Sigmoid colon (tissue), 6 donors: ENCODE measurements at regions not wholly inside any gene's neighbourhood (a gene's known extent, or its start where the extent isn't known, plus 50 kb on each side); places are given as distances from the start of the nearest gene placed in this dataset.
"Not testable (repeated sequence)": the region's sequence is repeated elsewhere in the genome, so short reads cannot be mapped to it uniquely, and the experiment has no call there.

Source experiments
- DNase-seq: peaks from one replicate; pipeline ENCODE4 v3.0.0-alpha.2; 2019
- H3K27ac ChIP-seq, 4 donors: fragments of 200-600 bp; sonication (generic); one replicate each; pipeline ENCODE4 v1.5.1; 2016 to 2019; ENCODE audit warnings: mild to moderate bottlenecking in 1 of 4
- H3K27me3 ChIP-seq, 3 donors: fragments of 200-600 bp; sonication (generic); one replicate each; pipeline ENCODE4 v1.5.1; 2019; ENCODE audit warnings: mild to moderate bottlenecking in 1 of 3
- H3K36me3 ChIP-seq, 4 donors: fragments of 200-600 bp; sonication (generic); one replicate each; pipeline ENCODE4 v1.5.1; 2016 to 2019
- H3K4me1 ChIP-seq, 4 donors: fragments of 200-600 bp; sonication (generic); one replicate each; pipeline ENCODE4 v1.5.1; 2017 to 2019
- H3K4me3 ChIP-seq, 4 donors: fragments of 200-600 bp; sonication (generic); one replicate each; pipeline ENCODE4 v1.5.1; 2017 to 2019; ENCODE audit warnings: mild to moderate bottlenecking in 2 of 4, moderate library complexity in 1 of 4
- H3K9me3 ChIP-seq, 4 donors: fragments of 200-600 bp in 3 of 4; sonication (generic) in 3 of 4; one replicate each; pipeline versions ENCODE4 v1.5.1 to v1.6.1; 2013 to 2019
- EP300 ChIP-seq, 4 donors: sonication (generic); formaldehyde crosslinking; IDR thresholded peaks; one replicate each; pipeline ENCODE4 v1.6.1; 2017; ENCODE audit warnings: antibody characterized with exemption in 4 of 4
- POLR2A ChIP-seq, 2 donors: fragments of 450-650 bp; IDR thresholded peaks; one replicate each; pipeline ENCODE4 v1.6.1; 2016; ENCODE audit warnings: antibody characterized with exemption in 2 of 2, mild to moderate bottlenecking in 2 of 2, moderate library complexity in 2 of 2
- POLR2AphosphoS5 ChIP-seq, 4 donors: sonication (generic); formaldehyde crosslinking; IDR thresholded peaks; one replicate each; pipeline ENCODE4 v1.6.1; 2017; ENCODE audit warnings: antibody characterized with exemption in 4 of 4
- WGBS, 2 donors: extraction: QIAGEN DNeasy Blood & Tissue Kit; methylation state at CpG; one replicate each; pipeline ENCODE4 v1.1.7; 2013; 5-methylcytosine and 5-hydroxymethylcytosine counted together
- intact Hi-C: fragments of 100-400 bp; cut with DNase I; formaldehyde crosslinking; loops from one replicate; pipeline ENCODE4 v1.15.1; 2023
- TF ChIP-seq, protein P1 (sequence below), 4 experiments: fragments of 450-650 bp in 3 of 4; fragments of 200-600 bp in 1 of 4; IDR thresholded peaks; one replicate each; pipeline ENCODE4 v1.5.1; 2016 to 2019; ENCODE audit warnings: antibody characterized with exemption in 4 of 4, mild to moderate bottlenecking in 3 of 4, moderate library complexity in 2 of 4
- donor health status: healthy with polysubstance abuse.
- donor health status: healthy.

- Histone ChIP-seq H3K9me3 (no peaks in the 10 kb centered on the region), H3K36me3 (no peaks in the 10 kb centered on the region), H3K27ac (no peak overlapping the region), H3K27me3 (no peaks in the 10 kb centered on the region), H3K4me3 (no peak overlapping the region), H3K4me1 (peaks cover 0 to 22% (median 18%) of the 10 kb centered on the region in 4 donors)
- TF ChIP-seq EP300 (IDR thresholded peaks at IDR 0.05) (no peak), POLR2A (IDR thresholded peaks at IDR 0.05) (no peak), POLR2AphosphoS5 (IDR thresholded peaks at IDR 0.05) (no peak)
- TF ChIP-seq, protein P1, sequence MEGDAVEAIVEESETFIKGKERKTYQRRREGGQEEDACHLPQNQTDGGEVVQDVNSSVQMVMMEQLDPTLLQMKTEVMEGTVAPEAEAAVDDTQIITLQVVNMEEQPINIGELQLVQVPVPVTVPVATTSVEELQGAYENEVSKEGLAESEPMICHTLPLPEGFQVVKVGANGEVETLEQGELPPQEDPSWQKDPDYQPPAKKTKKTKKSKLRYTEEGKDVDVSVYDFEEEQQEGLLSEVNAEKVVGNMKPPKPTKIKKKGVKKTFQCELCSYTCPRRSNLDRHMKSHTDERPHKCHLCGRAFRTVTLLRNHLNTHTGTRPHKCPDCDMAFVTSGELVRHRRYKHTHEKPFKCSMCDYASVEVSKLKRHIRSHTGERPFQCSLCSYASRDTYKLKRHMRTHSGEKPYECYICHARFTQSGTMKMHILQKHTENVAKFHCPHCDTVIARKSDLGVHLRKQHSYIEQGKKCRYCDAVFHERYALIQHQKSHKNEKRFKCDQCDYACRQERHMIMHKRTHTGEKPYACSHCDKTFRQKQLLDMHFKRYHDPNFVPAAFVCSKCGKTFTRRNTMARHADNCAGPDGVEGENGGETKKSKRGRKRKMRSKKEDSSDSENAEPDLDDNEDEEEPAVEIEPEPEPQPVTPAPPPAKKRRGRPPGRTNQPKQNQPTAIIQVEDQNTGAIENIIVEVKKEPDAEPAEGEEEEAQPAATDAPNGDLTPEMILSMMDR (IDR thresholded peaks at IDR 0.05) = no peak
- intact Hi-C loops = no loop called here
- no peak for DNase-seq
Observed at GRCh38 chr15:50857763-50858162, 50.7 kb upstream of the AP4E1 start.

DNA sequence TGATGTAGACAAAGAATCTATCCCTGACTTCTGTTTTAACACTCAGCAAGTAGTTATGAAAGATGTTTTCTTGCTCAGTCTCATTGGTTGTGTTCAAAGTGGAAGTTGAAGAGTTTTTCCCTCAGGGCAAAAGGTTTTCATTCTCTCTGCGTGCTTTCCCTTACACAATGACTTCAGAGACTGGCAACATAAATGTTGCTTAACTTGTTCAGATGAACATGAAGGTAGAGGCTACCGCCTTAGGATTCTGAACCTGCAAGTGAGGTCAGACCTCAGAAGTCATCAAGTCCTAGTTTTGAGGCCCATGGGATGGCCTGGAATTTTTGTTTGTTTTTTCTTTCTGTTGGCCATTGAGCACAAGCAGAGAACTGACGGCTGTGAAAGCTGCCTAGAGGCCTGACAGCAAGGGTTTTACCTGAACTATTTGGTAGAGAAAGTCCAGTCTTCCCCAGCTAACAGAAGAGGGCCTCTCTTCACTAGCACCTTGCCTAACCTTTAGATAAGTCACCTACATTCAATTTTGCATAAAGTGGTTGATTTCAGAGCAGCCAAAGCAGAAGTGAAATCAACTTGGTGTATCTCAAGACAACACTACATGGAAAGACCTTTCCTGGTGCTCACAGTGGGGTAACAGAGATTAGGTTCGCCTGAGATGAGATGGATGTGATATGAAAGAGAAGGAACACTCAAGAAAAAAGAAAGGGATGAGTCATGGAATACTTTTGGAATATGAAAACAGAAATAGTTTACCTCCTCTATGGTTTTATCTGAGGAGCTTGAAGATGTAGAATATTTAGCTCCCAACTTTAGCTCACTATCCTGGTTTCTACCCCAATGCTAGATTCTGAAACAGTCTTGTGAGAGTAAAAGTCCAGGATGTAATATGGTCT is 53.6 kb upstream of the AP4E1 start:
- no peaks in the 10 kb centered on the region for H3K9me3 ChIP-seq
- H3K27ac ChIP-seq = no peak overlapping the region
- intact Hi-C loops = no loop called here
- no peak for DNase-seq
- H3K27me3 ChIP-seq = no peaks in the 10 kb centered on the region
- no peak overlapping the region for H3K4me3 ChIP-seq
- H3K4me1 ChIP-seq = peaks cover 0 to 22% (median 18%) of the 10 kb centered on the region in 4 donors
- H3K36me3 ChIP-seq = no peaks in the 10 kb centered on the region
- WGBS, 2 donors = 89 to 90% methylated on average over 4 of the region's 4 CpGs
- TF ChIP-seq, protein P1 (IDR thresholded peaks at IDR 0.05) = no peak
- TF ChIP-seq EP300 (IDR thresholded peaks at IDR 0.05) = no peak
- no peak for TF ChIP-seq POLR2A (IDR thresholded peaks at IDR 0.05)
- TF ChIP-seq POLR2AphosphoS5 (IDR thresholded peaks at IDR 0.05) = no peak

DNA sequence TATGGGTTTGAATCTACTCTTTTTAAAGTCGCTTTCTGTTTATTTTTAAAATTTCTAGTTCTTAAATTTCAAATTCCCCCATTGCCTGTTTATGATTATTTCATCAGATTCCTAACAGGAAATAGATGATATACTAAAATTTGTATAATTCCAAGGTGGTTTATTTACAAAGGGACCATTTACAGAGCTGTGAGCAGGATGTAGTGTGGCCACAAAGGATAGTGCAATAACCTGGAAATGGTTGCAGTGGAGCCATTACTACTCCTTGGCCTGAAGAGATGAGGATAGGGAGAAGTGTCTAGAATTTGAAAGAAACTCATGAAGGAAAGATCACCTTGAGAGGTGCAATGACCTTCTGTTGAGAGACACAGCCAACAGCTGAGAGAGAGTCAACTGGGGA is 58.5 kb upstream of the AP4E1 start:
- DNase-seq = no peak
- 93% methylated on average over 1 of the region's 1 CpG for WGBS, 2 donors
- no peak overlapping the region for H3K4me3 ChIP-seq
- H3K27ac ChIP-seq = no peak overlapping the region
- H3K4me1 ChIP-seq = no peaks in the 10 kb centered on the region
- no peaks in the 10 kb centered on the region for H3K27me3 ChIP-seq
- no peak for TF ChIP-seq POLR2AphosphoS5 (IDR thresholded peaks at IDR 0.05)
- TF ChIP-seq, protein P1 (IDR thresholded peaks at IDR 0.05) = no peak
- TF ChIP-seq EP300 (IDR thresholded peaks at IDR 0.05) = no peak
- no peak for TF ChIP-seq POLR2A (IDR thresholded peaks at IDR 0.05)
- H3K36me3 ChIP-seq = no peaks in the 10 kb centered on the region
- intact Hi-C loops = no loop called here
- no peaks in the 10 kb centered on the region for H3K9me3 ChIP-seq

DNA sequence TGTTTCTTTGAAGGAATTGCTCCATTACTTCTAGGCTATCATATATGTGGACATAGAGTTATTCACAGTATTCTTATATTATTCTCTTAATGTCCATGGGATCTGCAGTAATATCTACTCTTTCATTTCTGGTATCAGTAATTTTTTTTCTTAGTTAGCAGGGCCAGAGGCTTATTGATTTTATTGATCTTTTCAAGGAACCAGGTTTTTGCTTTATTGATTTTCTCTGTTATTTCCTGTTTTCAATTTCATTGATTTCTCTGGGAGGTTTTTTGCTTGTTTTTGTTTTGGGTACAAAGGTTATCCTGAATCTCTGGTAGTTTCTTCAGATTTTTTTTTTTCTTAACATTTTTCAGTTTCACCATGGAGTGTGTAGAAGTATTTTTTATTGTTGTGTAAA is 60.1 kb upstream of the AP4E1 start:
- TF ChIP-seq, protein P1 (IDR thresholded peaks at IDR 0.05) = no peak
- TF ChIP-seq EP300 (IDR thresholded peaks at IDR 0.05) = no peak
- no peak for TF ChIP-seq POLR2AphosphoS5 (IDR thresholded peaks at IDR 0.05)
- no peak for TF ChIP-seq POLR2A (IDR thresholded peaks at IDR 0.05)
- intact Hi-C loops = no loop called here
- H3K4me1 ChIP-seq = no peaks in the 10 kb centered on the region

GRCh38 chr15:50845181-50845580 is 63.3 kb upstream of the AP4E1 start:
- H3K36me3 ChIP-seq, H3K4me3 ChIP-seq, H3K27ac ChIP-seq, H3K9me3 ChIP-seq, H3K27me3 ChIP-seq, H3K4me1 ChIP-seq, DNase-seq, intact Hi-C loops: not testable (repeated sequence)
- 83 to 86% methylated on average over 1 of the region's 1 CpG for WGBS, 2 donors

More for the DNA sequence above, 60.1 kb upstream of the AP4E1 start:
- no peak overlapping the region for H3K4me3 ChIP-seq
- no peak for DNase-seq
- no peaks in the 10 kb centered on the region for H3K27me3 ChIP-seq
- H3K27ac ChIP-seq = no peak overlapping the region
- no peaks in the 10 kb centered on the region for H3K9me3 ChIP-seq
- no peaks in the 10 kb centered on the region for H3K36me3 ChIP-seq
